ENCODE measurements at regions not wholly inside any gene's neighbourhood (a gene's known extent, or its start where the extent isn't known, plus 50 kb on each side); places are given as distances from the start of the nearest gene placed in this dataset.

DNA sequence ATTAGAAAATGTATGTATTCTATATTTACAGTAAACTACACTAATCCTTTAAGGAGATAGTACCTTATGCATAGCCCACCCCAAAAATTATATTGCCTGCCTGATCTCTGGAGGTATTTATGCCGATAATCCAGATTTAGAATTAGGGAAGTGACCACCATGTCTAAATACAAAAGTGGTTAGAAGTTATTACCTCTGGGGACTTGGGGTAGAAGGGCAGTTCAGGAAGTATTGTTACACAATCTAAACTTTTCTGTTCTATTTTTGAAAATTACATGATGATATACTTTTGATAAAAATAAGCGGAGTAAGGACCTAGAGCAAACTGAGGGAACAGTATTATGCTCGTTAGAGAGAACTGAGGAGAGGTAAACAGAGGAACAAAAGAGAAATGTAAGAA, 90.5 kb upstream of the ZP4 start:
- DNase-seq (ENCODE audit: low spot score) (no peak), ATAC-seq (no peak)
- intact Hi-C loops (cut with DNase I): no loop called here

- intact Hi-C loops (cut with DNase I): no loop called here
- ATAC-seq: no peak
- no peak for DNase-seq (ENCODE audit: low spot score)
These were observed 85.6 kb upstream of the ZP4 start for GRCh38 chr1:237976331-237976730.

- no peak for ATAC-seq
These were observed 85.2 kb upstream of the ZP4 start for GRCh38 chr1:237975903-237976302.

GRCh38 chr1:237975376-237975775, 84.7 kb upstream of the ZP4 start:
- no peak for ATAC-seq
- no peak for DNase-seq (ENCODE audit: low spot score)
- intact Hi-C loops (cut with DNase I): no loop called here

More at GRCh38 chr1:237975903-237976302, 85.2 kb upstream of the ZP4 start:
- no peak for DNase-seq (ENCODE audit: low spot score)
- intact Hi-C loops (cut with DNase I): no loop called here

DNA sequence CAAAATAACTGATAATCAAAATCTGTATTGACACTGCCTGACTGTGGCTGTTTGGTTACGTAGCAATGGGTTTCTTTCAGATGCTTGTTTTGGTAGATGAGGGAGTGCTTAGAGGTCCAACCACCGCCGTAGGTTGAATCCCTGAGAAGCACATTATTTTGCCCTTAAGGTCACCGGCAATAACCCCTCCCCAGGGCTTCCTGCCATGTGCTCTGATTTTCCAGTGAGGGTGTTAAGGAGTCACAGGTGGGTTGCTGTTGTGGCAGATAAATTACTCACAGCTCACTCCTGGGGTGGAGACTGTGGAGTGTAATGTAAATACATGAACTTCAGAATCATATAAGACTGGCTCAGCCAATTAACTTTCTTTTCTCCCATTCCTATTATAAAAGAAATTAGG, 81.5 kb upstream of the ZP4 start:
- DNase-seq (ENCODE audit: low spot score) (no peak), ATAC-seq (no peak)
- intact Hi-C loops (cut with DNase I): no loop called here

GRCh38 chr1:237962985-237963384, 72.3 kb upstream of the ZP4 start:
- intact Hi-C loops (cut with DNase I): no loop called here
- ATAC-seq: no peak
- DNase-seq (ENCODE audit: low spot score): no peak

GRCh38 chr1:237961754-237962153, 71.0 kb upstream of the ZP4 start:
- ATAC-seq: no peak
- no peak for DNase-seq (ENCODE audit: low spot score)
- intact Hi-C loops (cut with DNase I): no loop called here

- intact Hi-C loops (cut with DNase I): no loop called here
- no peak for DNase-seq (ENCODE audit: low spot score)
- no peak for ATAC-seq
These were observed 69.1 kb upstream of the ZP4 start for GRCh38 chr1:237959838-237960237.

GRCh38 chr1:237953238-237953637, 62.5 kb upstream of the ZP4 start:
- no peak for ATAC-seq
- intact Hi-C loops (cut with DNase I): no loop called here

More at GRCh38 chr1:237953238-237953637, 62.5 kb upstream of the ZP4 start:
- DNase-seq (ENCODE audit: low spot score): no peak
